Ovary (tissue), 7 donors: ENCODE measurements at regions not wholly inside any gene's neighbourhood (a gene's known extent, or its start where the extent isn't known, plus 50 kb on each side); places are given as distances from the start of the nearest gene placed in this dataset.

Experiments
- DNase-seq, 5 donors: peaks; one replicate each; pipeline ENCODE4 v3.0.0-alpha.2; 2019 to 2020
- H3K27ac ChIP-seq, 2 donors: fragments of 200-600 bp; one replicate each; pipeline versions ENCODE4 v1.5.1 to v1.8.0; 2019 to 2022
- H3K27me3 ChIP-seq: fragments of 200-600 bp; one replicate; pipeline ENCODE4 v1.8.0; 2022
- H3K36me3 ChIP-seq: fragments of 200-600 bp; sonication (generic); one replicate; pipeline ENCODE4 v1.5.1; 2019
- H3K4me1 ChIP-seq: one replicate; pipeline ENCODE4 v1.8.1; 2013; ENCODE audit warnings: mild to moderate bottlenecking, moderate library complexity; ENCODE audit not compliant: insufficient read depth
- H3K4me3 ChIP-seq: fragments of 200-600 bp; sonication (generic); one replicate; pipeline ENCODE4 v1.5.1; 2017
- H3K9me3 ChIP-seq, 2 donors: fragments of 200-600 bp in 1 of 2; sonication (generic) in 1 of 2; one replicate each; pipeline versions ENCODE4 v1.5.1 to v1.8.1; 2013 to 2019; ENCODE audit warnings: mild to moderate bottlenecking in 1 of 2, moderate library complexity in 1 of 2
- EP300 ChIP-seq: sonication (generic); formaldehyde crosslinking; IDR thresholded peaks from one replicate; pipeline ENCODE4 v1.6.1; 2017; ENCODE audit warnings: antibody characterized with exemption
- POLR2A ChIP-seq: fragments of 450-650 bp; IDR thresholded peaks from one replicate; pipeline ENCODE4 v1.6.1; 2017; ENCODE audit warnings: antibody characterized with exemption, mild to moderate bottlenecking, moderate library complexity
- WGBS, 3 donors: extraction: QIAGEN DNeasy Blood & Tissue Kit in 1 of 3; methylation state at CpG; one replicate each; pipeline versions ENCODE4 v1.1.5 to v1.1.7; 2013 to 2017; 5-methylcytosine and 5-hydroxymethylcytosine counted together
- intact Hi-C, 4 donors: fragments of 100-400 bp; cut with DNase I; formaldehyde crosslinking; loops; one replicate each; pipeline versions ENCODE4 v1.11.0 to v1.15.1; 2022 to 2023
- TF ChIP-seq, protein P1 (sequence below), 3 donors: fragments of 450-650 bp in 2 of 3; fragments of 200-600 bp in 1 of 3; IDR thresholded peaks; one replicate each; pipeline versions ENCODE4 v1.5.1 to v1.8.0; 2016 to 2022; ENCODE audit warnings: antibody characterized with exemption in 3 of 3, mild to moderate bottlenecking in 1 of 3
- donor health status: DM: no; HTN: no; CAD: no; lungs with moderate emphysema.
- donor health status: DM: no; HTN: no; CAD: no.
- donor health status: Bipolar disorder and iron deficiency.
- donor health status: DM: no; HTN: no; CAD: no.
- donor health status: DM: yes; HTN: yes; CAD: no.

DNA sequence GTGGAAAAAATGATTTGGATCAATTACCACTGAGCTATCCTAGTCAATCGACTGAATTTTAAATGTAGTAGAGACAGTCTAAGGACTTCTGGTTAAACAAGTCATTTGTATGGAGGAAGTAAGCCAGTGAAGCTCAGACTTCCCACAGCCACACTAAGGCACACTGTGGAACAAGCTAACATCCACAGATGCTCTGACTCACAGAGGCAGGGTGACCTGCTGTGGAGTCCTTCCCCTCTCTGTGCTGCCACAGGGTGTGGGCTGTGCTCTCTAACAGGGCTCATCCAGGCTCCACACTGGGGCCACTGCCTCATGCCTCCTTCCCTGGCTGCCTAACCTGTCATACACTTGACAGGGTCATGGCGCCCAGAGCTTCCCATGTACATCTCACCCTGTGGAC is 351.0 kb downstream of the GALR1 start:
- no peak for DNase-seq
- intact Hi-C loops = no loop called here
- no peak for TF ChIP-seq POLR2A
- TF ChIP-seq, protein P1, sequence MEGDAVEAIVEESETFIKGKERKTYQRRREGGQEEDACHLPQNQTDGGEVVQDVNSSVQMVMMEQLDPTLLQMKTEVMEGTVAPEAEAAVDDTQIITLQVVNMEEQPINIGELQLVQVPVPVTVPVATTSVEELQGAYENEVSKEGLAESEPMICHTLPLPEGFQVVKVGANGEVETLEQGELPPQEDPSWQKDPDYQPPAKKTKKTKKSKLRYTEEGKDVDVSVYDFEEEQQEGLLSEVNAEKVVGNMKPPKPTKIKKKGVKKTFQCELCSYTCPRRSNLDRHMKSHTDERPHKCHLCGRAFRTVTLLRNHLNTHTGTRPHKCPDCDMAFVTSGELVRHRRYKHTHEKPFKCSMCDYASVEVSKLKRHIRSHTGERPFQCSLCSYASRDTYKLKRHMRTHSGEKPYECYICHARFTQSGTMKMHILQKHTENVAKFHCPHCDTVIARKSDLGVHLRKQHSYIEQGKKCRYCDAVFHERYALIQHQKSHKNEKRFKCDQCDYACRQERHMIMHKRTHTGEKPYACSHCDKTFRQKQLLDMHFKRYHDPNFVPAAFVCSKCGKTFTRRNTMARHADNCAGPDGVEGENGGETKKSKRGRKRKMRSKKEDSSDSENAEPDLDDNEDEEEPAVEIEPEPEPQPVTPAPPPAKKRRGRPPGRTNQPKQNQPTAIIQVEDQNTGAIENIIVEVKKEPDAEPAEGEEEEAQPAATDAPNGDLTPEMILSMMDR (IDR thresholded peaks at IDR 0.05) = no peak
- no peak for TF ChIP-seq EP300
- no peaks in the 10 kb centered on the region for H3K4me1 ChIP-seq
- no peak overlapping the region for H3K27ac ChIP-seq
- 87 to 95% (median 90%) methylated on average over 2 of the region's 2 CpGs for WGBS, 3 donors
- no peaks in the 10 kb centered on the region for H3K27me3 ChIP-seq
- H3K36me3 ChIP-seq = no peaks in the 10 kb centered on the region
- no peak overlapping the region for H3K4me3 ChIP-seq
- H3K9me3 ChIP-seq = no peaks in the 10 kb centered on the region

DNA sequence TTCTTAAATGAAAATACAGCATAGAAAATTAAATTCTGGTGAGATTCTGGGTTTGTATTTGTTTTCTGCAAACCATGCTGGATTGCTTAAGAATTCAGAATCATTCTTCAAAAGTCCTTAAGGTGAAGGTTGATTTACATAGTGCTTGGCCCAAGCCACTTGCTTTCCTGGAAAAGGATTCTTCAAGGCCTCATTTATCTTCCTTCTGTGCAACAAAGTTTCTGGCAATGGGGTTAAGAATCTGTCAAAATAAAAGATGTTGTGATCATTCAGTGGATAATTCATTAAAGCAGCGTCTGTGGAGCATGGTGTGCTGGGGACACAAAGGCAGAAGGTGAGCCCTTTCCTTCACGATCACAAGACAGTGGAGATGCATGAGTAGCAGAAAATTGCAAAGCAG is 351.9 kb downstream of the GALR1 start:
- H3K36me3 ChIP-seq = no peaks in the 10 kb centered on the region
- no peak for TF ChIP-seq POLR2A
- no peak for TF ChIP-seq EP300
- TF ChIP-seq, protein P1 (IDR thresholded peaks at IDR 0.05) = no peak
- H3K27ac ChIP-seq = no peak overlapping the region
- no peak overlapping the region for H3K4me3 ChIP-seq
- no peak for DNase-seq
- no peaks in the 10 kb centered on the region for H3K4me1 ChIP-seq
- H3K9me3 ChIP-seq = no peaks in the 10 kb centered on the region
- H3K27me3 ChIP-seq = no peaks in the 10 kb centered on the region
- intact Hi-C loops = no loop called here
- 33 to 44% (median 36%) methylated on average over 2 of the region's 2 CpGs for WGBS, 3 donors

DNA sequence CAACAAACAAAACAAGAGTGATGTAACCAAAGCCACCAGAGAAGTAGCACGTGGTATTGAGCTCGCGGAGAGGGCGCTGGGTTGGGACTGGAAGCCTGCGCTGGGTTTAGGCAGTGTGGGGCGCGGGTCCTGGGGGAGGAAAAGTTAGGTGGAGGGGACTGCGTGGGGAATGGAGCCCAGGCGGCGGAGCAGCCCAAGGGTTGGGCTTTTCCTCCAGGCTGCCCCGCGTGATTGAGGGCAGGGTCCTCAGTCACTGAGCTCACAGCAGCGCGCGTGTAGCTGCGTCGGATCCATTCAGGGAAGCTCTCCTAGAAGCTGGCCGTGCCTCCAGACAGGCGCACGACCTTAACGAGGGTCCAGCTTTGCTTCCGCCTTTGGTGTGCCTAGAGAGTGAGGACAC is 357.4 kb downstream of the GALR1 start:
- Histone ChIP-seq H3K27ac (no peak overlapping the region), H3K9me3 (no peaks in the 10 kb centered on the region), H3K27me3 (no peaks in the 10 kb centered on the region), H3K36me3 (no peaks in the 10 kb centered on the region), H3K4me3 (no peak overlapping the region), H3K4me1 (no peaks in the 10 kb centered on the region)
- intact Hi-C loops = no loop called here
- WGBS, 3 donors = 89 to 96% (median 95%) methylated on average over 22 of the region's 22 CpGs
- TF ChIP-seq EP300 = no peak
- TF ChIP-seq POLR2A = no peak
- TF ChIP-seq, protein P1 (IDR thresholded peaks at IDR 0.05) = no peak
- DNase-seq = no peak

DNA sequence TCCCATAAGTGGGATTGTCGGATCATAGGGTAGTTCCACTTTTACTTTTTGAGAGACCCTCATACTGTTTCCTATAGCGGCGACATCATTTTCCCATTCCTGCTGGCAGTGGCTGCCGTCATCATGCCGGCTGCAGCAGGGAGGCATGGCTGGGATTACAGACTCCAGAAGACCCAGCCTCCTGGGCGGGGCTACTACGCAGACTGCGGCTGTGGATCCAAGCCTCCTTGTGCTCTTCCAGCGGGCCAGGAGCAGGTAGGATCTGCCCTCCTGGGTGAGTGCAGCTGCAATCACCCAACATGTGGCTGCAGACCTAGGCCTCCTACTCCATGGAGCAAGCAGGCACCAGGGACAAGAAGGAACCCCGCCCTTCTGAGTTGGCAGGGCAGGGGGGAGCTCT is 359.2 kb downstream of the GALR1 start:
- no peak overlapping the region for H3K4me3 ChIP-seq
- no peak for DNase-seq
- no peaks in the 10 kb centered on the region for H3K9me3 ChIP-seq
- TF ChIP-seq, protein P1 (IDR thresholded peaks at IDR 0.05) = no peak
- no peak for TF ChIP-seq EP300
- TF ChIP-seq POLR2A = no peak
- intact Hi-C loops = no loop called here
- H3K36me3 ChIP-seq = no peaks in the 10 kb centered on the region
- no peaks in the 10 kb centered on the region for H3K27me3 ChIP-seq
- no peaks in the 10 kb centered on the region for H3K4me1 ChIP-seq
- no peak overlapping the region for H3K27ac ChIP-seq
- 89 to 92% (median 90%) methylated on average over 10 of the region's 10 CpGs for WGBS, 3 donors

DNA sequence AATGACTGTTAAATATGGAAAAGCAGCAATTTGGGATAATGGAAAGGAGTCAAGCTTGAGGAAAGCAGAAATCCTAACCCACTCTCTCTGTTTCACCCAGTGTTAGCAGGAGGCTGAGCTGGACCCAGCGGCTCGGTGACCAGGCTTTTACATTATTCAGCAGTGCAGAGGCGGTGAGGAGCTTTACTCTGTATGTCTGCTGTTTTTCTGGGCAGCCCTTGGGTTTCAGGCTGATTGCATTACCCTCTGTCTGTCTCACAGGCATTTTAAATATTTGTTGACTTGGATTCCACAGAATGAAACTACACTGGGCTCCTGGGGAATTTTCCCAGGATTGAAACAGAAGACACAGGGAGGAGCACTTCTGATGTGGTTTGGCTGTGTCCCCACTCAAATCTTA is 368.0 kb downstream of the GALR1 start:
- TF ChIP-seq POLR2A (no peak), EP300 (no peak)
- TF ChIP-seq, protein P1 (IDR thresholded peaks at IDR 0.05) = no peak
- intact Hi-C loops = no loop called here
- no peaks in the 10 kb centered on the region for H3K36me3 ChIP-seq
- H3K4me3 ChIP-seq = no peak overlapping the region
- no peaks in the 10 kb centered on the region for H3K9me3 ChIP-seq
- no peaks in the 10 kb centered on the region for H3K27me3 ChIP-seq
- no peaks in the 10 kb centered on the region for H3K4me1 ChIP-seq
- DNase-seq = no peak
- WGBS, 3 donors = 82 to 90% (median 82%) methylated on average over 3 of the region's 3 CpGs
- H3K27ac ChIP-seq = no peak overlapping the region
